Breast epithelium (tissue), 3 donors: ENCODE measurements at regions not wholly inside any gene's neighbourhood (a gene's known extent, or its start where the extent isn't known, plus 50 kb on each side); places are given as distances from the start of the nearest gene placed in this dataset.
A peak's percentile ranks its signal among the peaks of the same experiment; 100 is the strongest.

ENCODE experiments used
- CTCF ChIP-seq, 3 donors: fragments of 450-650 bp; IDR thresholded peaks; one replicate each; pipeline ENCODE4 v1.5.1; 2016 to 2017; ENCODE audit warnings: antibody characterized with exemption in 3 of 3, mild to moderate bottlenecking in 3 of 3, moderate library complexity in 3 of 3
- POLR2A ChIP-seq: fragments of 450-650 bp; IDR thresholded peaks from one replicate; pipeline ENCODE4 v1.6.1; 2016; ENCODE audit warnings: antibody characterized with exemption, mild to moderate bottlenecking, moderate library complexity
- POLR2AphosphoS5 ChIP-seq, 3 donors: sonication (generic); formaldehyde crosslinking; IDR thresholded peaks; one replicate each; pipeline ENCODE4 v1.6.1; 2017; ENCODE audit warnings: antibody characterized with exemption in 3 of 3

GRCh38 chr2:204177977-204178522, 241.5 kb downstream of the ICOS start:
- TF ChIP-seq CTCF (IDR thresholded peaks at IDR 0.05) (peak in 2 of 3 donors; percentile 18 to 46), POLR2AphosphoS5 (IDR thresholded peaks at IDR 0.05) (no peak), POLR2A (no peak)
